Tibial nerve (tissue), 4 donors: ENCODE measurements at regions not wholly inside any gene's neighbourhood (a gene's known extent, or its start where the extent isn't known, plus 50 kb on each side); places are given as distances from the start of the nearest gene placed in this dataset.

Experiments
- DNase-seq, 2 donors: peaks; one replicate each; pipeline ENCODE4 v3.0.0-alpha.2; 2019; ENCODE audit warnings: low spot score in 2 of 2
- H3K27ac ChIP-seq, 4 donors: fragments of 200-600 bp; sonication (generic) in 3 of 4; one replicate each; pipeline ENCODE4 v1.5.1; 2017 to 2019; ENCODE audit warnings: mild to moderate bottlenecking in 1 of 4
- H3K27me3 ChIP-seq, 2 donors: fragments of 200-600 bp; sonication (generic) in 1 of 2; one replicate each; pipeline versions ENCODE4 v1.5.1 to v1.6.0; 2017 to 2019
- H3K36me3 ChIP-seq, 3 donors: fragments of 200-600 bp; sonication (generic); one replicate each; pipeline ENCODE4 v1.5.1; 2018 to 2019
- H3K4me1 ChIP-seq, 4 donors: fragments of 200-600 bp; sonication (generic) in 3 of 4; one replicate each; pipeline ENCODE4 v1.5.1; 2017 to 2019
- H3K4me3 ChIP-seq, 4 donors: fragments of 200-600 bp; sonication (generic) in 3 of 4; one replicate each; pipeline ENCODE4 v1.5.1; 2017 to 2019; ENCODE audit warnings: mild to moderate bottlenecking in 1 of 4, moderate library complexity in 1 of 4
- H3K9me3 ChIP-seq, 4 donors: fragments of 200-600 bp; sonication (generic) in 3 of 4; one replicate each; pipeline ENCODE4 v1.5.1; 2017 to 2019
- EP300 ChIP-seq, 2 donors: sonication (generic); formaldehyde crosslinking; IDR thresholded peaks; one replicate each; pipeline ENCODE4 v1.6.1; 2017; ENCODE audit warnings: antibody characterized with exemption in 2 of 2, mild to moderate bottlenecking in 1 of 2
- POLR2A ChIP-seq, 2 donors: fragments of 450-650 bp; IDR thresholded peaks; one replicate each; pipeline ENCODE4 v1.6.1; 2017; ENCODE audit warnings: antibody characterized with exemption in 2 of 2, mild to moderate bottlenecking in 2 of 2, moderate library complexity in 2 of 2
- WGBS, 2 donors: methylation state at CpG; one replicate each; pipeline ENCODE4 v1.1.5; 2018; 5-methylcytosine and 5-hydroxymethylcytosine counted together
- TF ChIP-seq, protein P1 (sequence below), 5 experiments: fragments of 200-600 bp in 3 of 5; fragments of 450-650 bp in 2 of 5; sonication (generic) in 3 of 5; IDR thresholded peaks; one replicate each; pipeline ENCODE4 v1.5.1; 2016 to 2019; ENCODE audit warnings: antibody characterized with exemption in 5 of 5, mild to moderate bottlenecking in 3 of 5, moderate library complexity in 2 of 5

DNA sequence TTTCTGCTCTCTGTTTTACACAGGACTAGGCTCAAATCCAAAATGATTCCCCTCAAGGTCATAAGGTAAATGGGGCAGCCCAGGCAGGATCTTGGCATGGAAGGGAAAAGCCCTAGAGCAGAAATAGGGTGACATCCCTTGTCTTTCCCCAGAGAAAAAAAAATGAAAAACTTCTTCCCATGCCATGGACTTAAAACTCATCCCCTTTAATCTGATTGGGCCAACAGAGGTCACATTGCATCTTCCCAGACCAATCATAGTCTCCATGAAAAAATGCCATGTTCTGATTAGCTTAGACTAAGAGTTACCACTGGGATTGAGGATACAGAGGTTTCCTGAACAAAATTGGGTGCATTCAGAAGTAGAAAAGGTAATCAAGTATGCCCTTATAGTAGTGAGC, 241.3 kb upstream of the LRTM1 start:
- Histone ChIP-seq H3K9me3 (peaks cover 0 to 7% (median 0%) of the 10 kb centered on the region in 4 donors), H3K36me3 (no peaks in the 10 kb centered on the region), H3K27me3 (no peaks in the 10 kb centered on the region), H3K27ac (no peak overlapping the region), H3K4me1 (peaks cover 0 to 14% (median 0%) of the 10 kb centered on the region in 4 donors), H3K4me3 (no peak overlapping the region)
- no peak for DNase-seq
- TF ChIP-seq, protein P1, sequence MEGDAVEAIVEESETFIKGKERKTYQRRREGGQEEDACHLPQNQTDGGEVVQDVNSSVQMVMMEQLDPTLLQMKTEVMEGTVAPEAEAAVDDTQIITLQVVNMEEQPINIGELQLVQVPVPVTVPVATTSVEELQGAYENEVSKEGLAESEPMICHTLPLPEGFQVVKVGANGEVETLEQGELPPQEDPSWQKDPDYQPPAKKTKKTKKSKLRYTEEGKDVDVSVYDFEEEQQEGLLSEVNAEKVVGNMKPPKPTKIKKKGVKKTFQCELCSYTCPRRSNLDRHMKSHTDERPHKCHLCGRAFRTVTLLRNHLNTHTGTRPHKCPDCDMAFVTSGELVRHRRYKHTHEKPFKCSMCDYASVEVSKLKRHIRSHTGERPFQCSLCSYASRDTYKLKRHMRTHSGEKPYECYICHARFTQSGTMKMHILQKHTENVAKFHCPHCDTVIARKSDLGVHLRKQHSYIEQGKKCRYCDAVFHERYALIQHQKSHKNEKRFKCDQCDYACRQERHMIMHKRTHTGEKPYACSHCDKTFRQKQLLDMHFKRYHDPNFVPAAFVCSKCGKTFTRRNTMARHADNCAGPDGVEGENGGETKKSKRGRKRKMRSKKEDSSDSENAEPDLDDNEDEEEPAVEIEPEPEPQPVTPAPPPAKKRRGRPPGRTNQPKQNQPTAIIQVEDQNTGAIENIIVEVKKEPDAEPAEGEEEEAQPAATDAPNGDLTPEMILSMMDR (IDR thresholded peaks at IDR 0.05), result no peak
- TF ChIP-seq POLR2A (IDR thresholded peaks at IDR 0.05), result no peak
- TF ChIP-seq EP300 (IDR thresholded peaks at IDR 0.05), result no peak

DNA sequence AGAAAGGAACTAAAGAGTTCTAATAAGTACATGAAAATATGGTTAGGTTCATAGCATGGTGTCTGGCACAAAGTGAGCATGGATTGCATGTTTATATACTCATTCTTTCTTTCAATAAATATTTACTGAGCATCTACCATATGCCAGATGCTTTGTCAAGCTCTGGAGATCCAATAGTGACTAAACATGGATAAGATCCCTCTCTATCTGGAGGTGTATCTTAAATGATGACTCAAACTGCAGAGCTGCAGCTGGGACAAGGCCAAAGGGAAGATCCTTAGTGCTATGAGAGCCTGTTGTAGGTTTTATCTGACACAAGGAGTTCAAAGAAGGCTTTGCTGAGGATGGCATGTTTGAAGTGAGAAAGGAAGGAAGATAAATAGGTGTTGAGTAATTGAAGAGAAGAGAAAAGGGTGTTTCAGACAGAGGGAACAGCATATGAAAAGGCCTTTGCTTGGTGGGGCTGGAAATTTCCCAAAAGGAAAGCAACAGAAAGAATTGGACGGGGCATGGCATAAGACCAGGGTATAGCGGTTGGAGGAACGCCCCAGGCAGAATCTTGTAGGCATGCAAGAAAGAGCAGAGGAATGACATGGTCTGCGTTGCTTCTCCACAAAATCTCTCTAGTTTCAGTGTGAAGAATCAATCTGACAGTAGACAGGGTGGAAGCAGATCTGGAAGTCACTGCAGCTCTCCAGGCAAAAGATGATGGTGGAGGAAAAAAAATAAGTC, 239.9 kb upstream of the LRTM1 start:
- Histone ChIP-seq H3K4me3 (no peak overlapping the region), H3K36me3 (no peaks in the 10 kb centered on the region), H3K4me1 (peaks cover 0 to 19% (median 0%) of the 10 kb centered on the region in 4 donors), H3K27me3 (no peaks in the 10 kb centered on the region), H3K27ac (no peak overlapping the region), H3K9me3 (peaks cover 0 to 6% (median 0%) of the 10 kb centered on the region in 4 donors)
- 87 to 92% methylated on average over 4 of the region's 4 CpGs for WGBS, 2 donors
- TF ChIP-seq, protein P1 (IDR thresholded peaks at IDR 0.05), result no peak
- no peak for TF ChIP-seq EP300 (IDR thresholded peaks at IDR 0.05)
- no peak for TF ChIP-seq POLR2A (IDR thresholded peaks at IDR 0.05)
- DNase-seq, result no peak

DNA sequence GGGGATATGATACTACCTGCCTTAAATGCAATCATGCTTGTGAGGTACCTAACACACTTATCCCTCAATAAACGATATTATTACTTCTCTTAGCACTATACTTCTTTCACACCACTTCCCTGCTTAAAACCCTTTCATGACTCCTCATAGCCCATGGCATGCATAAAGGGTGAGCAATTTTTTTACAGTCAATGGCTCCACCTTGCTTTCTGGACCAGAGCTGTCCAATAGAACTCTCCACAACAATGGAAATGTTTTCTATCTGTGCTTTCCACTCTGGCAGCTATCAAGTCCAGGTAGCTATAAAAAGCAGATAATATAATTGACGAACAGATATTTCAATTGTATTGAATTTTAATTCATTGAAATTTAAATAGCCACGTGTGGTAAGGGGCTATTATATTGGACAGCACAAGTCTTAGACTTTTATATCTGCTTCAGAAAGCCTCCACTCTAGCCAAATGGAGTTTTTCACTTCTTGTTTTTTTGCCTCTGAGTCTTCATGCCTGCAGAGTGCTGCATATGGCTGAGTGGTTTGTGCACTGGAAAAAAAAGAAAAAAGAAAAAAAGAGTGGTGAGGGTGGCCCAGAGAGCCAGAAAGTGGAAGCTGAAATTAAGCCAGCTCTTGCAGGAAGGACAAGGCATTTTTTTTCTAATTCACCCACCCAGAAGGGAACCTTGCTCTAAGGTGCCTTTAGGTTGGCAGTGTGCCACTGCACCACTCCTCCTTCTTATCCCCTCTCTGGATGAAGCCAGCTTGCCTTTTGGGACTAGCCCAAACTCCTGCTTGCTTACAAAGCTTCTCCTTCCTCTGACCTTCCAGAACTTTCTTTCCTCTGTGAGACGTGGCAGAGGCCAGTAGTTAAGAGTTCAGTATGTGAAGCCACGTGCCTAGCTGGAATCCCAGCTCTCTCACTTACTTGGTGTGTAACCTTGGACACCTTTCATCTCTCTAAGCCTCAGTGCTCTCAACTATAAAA, 239.0 kb upstream of the LRTM1 start:
- Histone ChIP-seq H3K27me3 (no peaks in the 10 kb centered on the region), H3K4me1 (peaks cover 0 to 24% (median 0%) of the 10 kb centered on the region in 4 donors), H3K4me3 (no peak overlapping the region), H3K27ac (no peak overlapping the region), H3K36me3 (no peaks in the 10 kb centered on the region), H3K9me3 (no peaks in the 10 kb centered on the region)
- no peak for DNase-seq
- TF ChIP-seq, protein P1 (IDR thresholded peaks at IDR 0.05), result no peak
- TF ChIP-seq POLR2A (IDR thresholded peaks at IDR 0.05), result no peak
- no peak for TF ChIP-seq EP300 (IDR thresholded peaks at IDR 0.05)
- WGBS, 2 donors, result 55% methylated on average over 5 of the region's 5 CpGs

DNA sequence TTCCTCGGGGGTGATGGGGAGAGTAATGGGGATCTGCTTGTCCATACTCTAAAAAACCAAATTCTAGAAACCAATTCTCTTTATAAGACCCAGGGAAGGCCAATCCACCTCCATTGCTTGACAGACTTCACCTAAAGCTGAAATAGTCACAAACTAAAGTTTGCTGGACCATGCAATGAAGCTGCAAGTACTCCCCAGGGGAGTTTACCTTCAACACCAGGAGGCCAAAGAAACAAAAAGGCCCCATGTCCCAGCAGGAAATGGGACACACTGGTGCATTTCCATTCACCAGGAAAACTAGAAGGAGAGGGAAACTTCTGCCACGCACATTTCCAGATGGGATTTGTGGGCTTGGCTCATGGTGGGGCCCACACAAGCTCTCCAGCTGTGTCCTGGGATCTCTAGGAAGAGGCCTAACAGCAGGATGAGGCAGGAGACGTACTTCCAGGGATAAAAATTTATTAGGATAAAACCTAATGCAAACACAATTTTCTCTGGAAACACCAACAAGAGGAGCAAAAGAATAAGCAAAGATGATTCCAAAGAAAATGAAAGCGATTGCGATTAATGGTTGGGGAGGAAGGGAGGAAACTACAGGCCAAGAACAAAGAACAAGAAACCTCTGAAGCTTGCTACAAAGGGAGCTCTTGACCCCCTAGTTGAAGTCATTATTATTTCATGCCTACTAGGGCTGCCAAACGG, 238.0 kb upstream of the LRTM1 start:
- Histone ChIP-seq H3K9me3 (no peaks in the 10 kb centered on the region), H3K27me3 (no peaks in the 10 kb centered on the region), H3K4me1 (peaks cover 0 to 34% (median 0%) of the 10 kb centered on the region in 4 donors), H3K4me3 (no peak overlapping the region), H3K27ac (no peak overlapping the region), H3K36me3 (no peaks in the 10 kb centered on the region)
- 50 to 61% methylated on average over 6 of the region's 6 CpGs for WGBS, 2 donors
- TF ChIP-seq, protein P1 (IDR thresholded peaks at IDR 0.05), result no peak
- TF ChIP-seq EP300 (IDR thresholded peaks at IDR 0.05), result no peak
- TF ChIP-seq POLR2A (IDR thresholded peaks at IDR 0.05), result no peak
- DNase-seq, result no peak
